Activated CD4-positive, alpha-beta memory T cell treated with anti-CD3 and anti-CD28 coated beads, Interleukin-2, amount 10 ng/mL, durations not matched to agents 7 days and 5 days (primary cell): ENCODE measurements at regions not wholly inside any gene's neighbourhood (a gene's known extent, or its start where the extent isn't known, plus 50 kb on each side); places are given as distances from the start of the nearest gene placed in this dataset.
"Not testable (repeated sequence)": the region's sequence is repeated elsewhere in the genome, so short reads cannot be mapped to it uniquely, and the experiment has no call there.

Experiments
- CTCF ChIA-PET: fragments of 350-600 bp; sonication (Branson Sonifier 250); formaldehyde crosslinking; loops from one replicate; lab custom pipeline; 2021; ENCODE audit warnings: antibody characterized with exemption, inconsistent platforms; lab: Charles Lee
- POLR2A ChIA-PET: fragments of 350-600 bp; sonication (Branson Sonifier 250); formaldehyde crosslinking; loops from one replicate; lab custom pipeline; 2021; ENCODE audit warnings: antibody characterized with exemption; lab: Charles Lee
- DNase-seq: peaks from one replicate; pipeline ENCODE4 v3.0.0-alpha.2; 2020
- H3K27ac Mint-ChIP-seq: one replicate; pipeline ENCODE4 v1.8.0; 2021; ENCODE audit warnings: mild to moderate bottlenecking, mixed read lengths
- H3K27me3 Mint-ChIP-seq: one replicate; pipeline ENCODE4 v1.8.0; 2021; ENCODE audit warnings: mixed read lengths
- H3K36me3 Mint-ChIP-seq: one replicate; pipeline ENCODE4 v1.8.0; 2021; ENCODE audit warnings: low read depth, mixed read lengths
- H3K4me1 Mint-ChIP-seq: one replicate; pipeline ENCODE4 v1.8.0; 2021; ENCODE audit warnings: mixed read lengths
- H3K4me3 Mint-ChIP-seq: one replicate; pipeline ENCODE4 v1.8.0; 2021; ENCODE audit warnings: mild to moderate bottlenecking, mixed read lengths
- H3K9me3 Mint-ChIP-seq: one replicate; pipeline ENCODE4 v1.8.0; 2021; ENCODE audit warnings: mixed read lengths

DNA sequence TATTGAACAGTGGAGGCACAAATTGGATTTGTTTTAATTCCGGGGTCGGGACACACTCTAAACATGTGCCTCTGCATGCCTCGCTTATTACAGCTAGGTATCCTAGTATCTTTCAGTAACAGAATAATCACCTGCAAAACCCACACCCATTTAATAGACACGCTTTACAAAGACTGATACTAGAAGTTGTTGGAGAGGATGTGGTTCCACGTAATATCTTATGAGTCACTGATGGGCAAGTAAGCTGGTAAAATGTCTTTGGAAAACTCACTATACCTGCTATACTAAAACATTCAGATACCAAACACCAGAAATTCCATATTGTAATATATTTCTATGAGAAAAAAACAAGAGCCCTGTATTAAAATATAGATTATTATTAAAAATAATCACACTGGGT lies 84.0 kb downstream of the GGTLC2 start:
- Mint-ChIP-seq H3K4me1 (peaks cover 18% of the 10 kb centered on the region), H3K27ac (no peak overlapping the region), H3K27me3 (peaks cover 13% of the 10 kb centered on the region), H3K36me3 (no peaks in the 10 kb centered on the region), H3K9me3 (no peaks in the 10 kb centered on the region), H3K4me3 (no peak overlapping the region)
- ChIA-PET POLR2A (no interaction called here), CTCF (interaction anchor here (2.3 kb wide), 1 partner anchor 19 kb away, joined by 4 read pairs; no protein-coding TSS in a partner anchor)
- DNase-seq, result no peak

GRCh38 chr22:22730655-22731373 lies 86.4 kb downstream of the GGTLC2 start:
- no peak overlapping the region for H3K4me3 Mint-ChIP-seq
- ChIA-PET CTCF (no interaction called here), POLR2A (no interaction called here)
- no peak overlapping the region for H3K27ac Mint-ChIP-seq
- H3K36me3 Mint-ChIP-seq, result no peaks in the 10 kb centered on the region
- DNase-seq, result no peak
- peaks cover 13% of the 10 kb centered on the region for H3K27me3 Mint-ChIP-seq
- H3K9me3 Mint-ChIP-seq, result no peaks in the 10 kb centered on the region
- peaks cover 23% of the 10 kb centered on the region for H3K4me1 Mint-ChIP-seq

- H3K9me3 Mint-ChIP-seq, result no peaks in the 10 kb centered on the region
- H3K36me3 Mint-ChIP-seq, result no peaks in the 10 kb centered on the region
- H3K4me3 Mint-ChIP-seq, result no peak overlapping the region
- H3K27me3 Mint-ChIP-seq, result peaks cover 15% of the 10 kb centered on the region
- no peak for DNase-seq
- POLR2A ChIA-PET, result no interaction called here
- peaks cover 26% of the 10 kb centered on the region for H3K4me1 Mint-ChIP-seq
- CTCF ChIA-PET, result no interaction called here
- H3K27ac Mint-ChIP-seq, result no peak overlapping the region
These were observed 86.9 kb downstream of the GGTLC2 start for GRCh38 chr22:22731374-22731676.

GRCh38 chr22:22733006-22733405 lies 88.6 kb downstream of the GGTLC2 start:
- CTCF ChIA-PET, DNase-seq, POLR2A ChIA-PET, H3K4me3 Mint-ChIP-seq, H3K9me3 Mint-ChIP-seq, H3K36me3 Mint-ChIP-seq, H3K27ac Mint-ChIP-seq: not testable (repeated sequence)
- Mint-ChIP-seq H3K4me1 (peaks cover 21% of the 10 kb centered on the region), H3K27me3 (peaks cover 15% of the 10 kb centered on the region)

- no peak for DNase-seq
- CTCF ChIA-PET, result interaction anchor here (1.1 kb wide), 1 partner anchor 12 kb away, joined by 3 read pairs; no protein-coding TSS in a partner anchor
- Mint-ChIP-seq H3K27me3 (peaks cover 13% of the 10 kb centered on the region), H3K9me3 (no peaks in the 10 kb centered on the region), H3K4me1 (peaks cover 16% of the 10 kb centered on the region), H3K4me3 (no peak overlapping the region), H3K36me3 (no peaks in the 10 kb centered on the region), H3K27ac (no peak overlapping the region)
- POLR2A ChIA-PET, result no interaction called here
These were observed 89.5 kb downstream of the GGTLC2 start for GRCh38 chr22:22733881-22734373.

DNA sequence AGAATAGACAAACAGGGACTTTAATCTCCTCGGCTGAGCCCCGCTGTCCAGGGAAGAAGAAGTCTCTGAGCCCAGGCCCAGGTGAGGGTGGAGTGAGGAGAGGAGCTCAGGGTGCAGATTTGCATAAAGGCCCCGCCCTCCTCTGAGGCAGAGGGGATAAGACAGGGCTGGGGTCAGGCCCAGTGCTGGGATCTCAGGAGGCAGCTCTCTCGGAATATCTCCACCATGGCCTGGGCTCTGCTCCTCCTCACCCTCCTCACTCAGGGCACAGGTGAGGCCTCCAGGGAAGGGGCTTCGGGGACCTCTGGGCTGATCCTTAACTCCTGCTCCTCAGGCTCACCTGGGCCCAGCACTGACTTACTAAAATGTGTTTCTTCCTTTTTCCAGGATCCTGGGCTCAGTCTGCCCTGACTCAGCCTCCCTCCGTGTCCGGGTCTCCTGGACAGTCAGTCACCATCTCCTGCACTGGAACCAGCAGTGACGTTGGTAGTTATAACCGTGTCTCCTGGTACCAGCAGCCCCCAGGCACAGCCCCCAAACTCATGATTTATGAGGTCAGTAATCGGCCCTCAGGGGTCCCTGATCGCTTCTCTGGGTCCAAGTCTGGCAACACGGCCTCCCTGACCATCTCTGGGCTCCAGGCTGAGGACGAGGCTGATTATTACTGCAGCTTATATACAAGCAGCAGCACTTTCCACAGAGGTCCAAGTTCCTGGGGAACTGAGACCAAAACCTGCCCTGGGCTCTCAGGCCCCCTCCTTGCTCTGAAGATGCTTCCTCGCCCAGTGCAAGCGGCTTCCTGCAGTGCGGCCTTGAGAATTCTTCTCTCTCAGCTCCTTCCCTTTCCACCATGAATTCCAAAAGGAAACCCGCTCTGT lies 90.2 kb downstream of the GGTLC2 start:
- H3K4me3 Mint-ChIP-seq, H3K36me3 Mint-ChIP-seq, DNase-seq, POLR2A ChIA-PET, H3K27ac Mint-ChIP-seq, H3K9me3 Mint-ChIP-seq: not testable (repeated sequence)
- Mint-ChIP-seq H3K4me1 (peaks cover 16% of the 10 kb centered on the region), H3K27me3 (peaks cover 15% of the 10 kb centered on the region)
- CTCF ChIA-PET, result interaction anchor here (1.1 kb wide), 1 partner anchor 11 kb away, joined by 3 read pairs; no protein-coding TSS in a partner anchor

DNA sequence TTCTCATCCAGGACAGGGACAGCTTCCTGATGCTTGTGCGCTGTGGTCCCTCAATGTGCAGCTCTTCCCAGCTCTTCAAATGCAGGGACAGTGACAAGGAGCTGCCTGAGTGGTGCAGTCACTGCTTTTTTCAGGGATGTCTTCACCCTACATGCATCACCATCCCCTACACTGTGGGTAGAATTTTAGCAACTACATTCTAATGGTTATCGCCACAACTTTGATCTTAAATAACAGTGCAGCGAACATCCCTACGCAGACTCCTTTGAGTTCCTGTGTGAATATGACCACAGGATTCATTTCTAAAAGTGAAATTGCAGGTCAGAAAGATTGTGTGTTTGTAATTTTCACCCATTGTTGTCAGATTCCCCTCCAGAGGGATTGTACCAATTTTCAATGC lies 90.9 kb downstream of the GGTLC2 start:
- H3K9me3 Mint-ChIP-seq, H3K4me3 Mint-ChIP-seq, H3K27ac Mint-ChIP-seq, CTCF ChIA-PET, H3K36me3 Mint-ChIP-seq, POLR2A ChIA-PET, DNase-seq: not testable (repeated sequence)
- H3K27me3 Mint-ChIP-seq, result peaks cover 17% of the 10 kb centered on the region
- H3K4me1 Mint-ChIP-seq, result peaks cover 16% of the 10 kb centered on the region

DNA sequence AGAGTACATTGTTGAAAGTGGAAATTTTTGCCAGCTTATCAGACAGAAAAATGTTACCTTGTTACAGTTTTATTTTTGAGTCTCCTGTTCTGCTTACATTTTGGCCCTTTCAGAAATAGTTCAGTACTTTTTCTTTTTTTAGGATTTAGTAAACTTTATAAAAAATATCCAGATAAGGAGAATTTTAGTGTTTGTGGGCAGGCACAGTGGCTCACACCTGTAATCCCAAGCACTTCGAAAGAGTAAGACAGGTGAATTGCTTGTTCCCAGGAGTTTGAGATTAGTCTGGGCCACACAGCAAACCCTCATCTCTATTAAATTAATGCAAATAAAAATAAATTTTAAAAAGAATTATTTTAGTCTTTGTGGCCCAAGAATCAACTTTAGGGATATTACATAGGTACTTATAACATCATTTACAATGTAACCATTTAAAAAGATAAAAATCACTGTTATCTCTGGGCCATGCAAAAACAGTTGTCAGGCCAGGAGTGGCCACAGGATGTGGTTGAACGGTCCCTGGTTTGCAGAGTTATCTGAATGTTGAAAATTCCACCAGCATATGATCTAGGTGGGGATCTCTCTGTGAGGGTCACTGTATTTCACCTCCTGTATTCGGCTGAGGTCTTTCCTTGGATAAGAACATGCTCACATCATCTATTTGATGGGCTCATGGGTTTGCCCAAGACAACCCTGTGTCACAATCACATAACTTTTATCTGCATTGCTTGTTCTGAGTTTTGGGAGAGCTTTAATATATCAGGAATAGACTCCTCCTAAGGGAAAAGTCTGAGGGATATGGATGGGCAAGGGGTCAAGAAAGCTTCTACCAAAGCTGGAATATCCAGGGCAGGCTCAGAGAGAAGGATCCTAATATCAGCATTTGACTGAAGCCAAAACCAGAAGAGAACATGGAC lies 91.5 kb downstream of the GGTLC2 start:
- ChIA-PET POLR2A (no interaction called here), CTCF (interaction anchor here (1.3 kb wide), 1 partner anchor 11 kb away, joined by 3 read pairs; no protein-coding TSS in a partner anchor)
- Mint-ChIP-seq H3K9me3 (no peaks in the 10 kb centered on the region), H3K27ac (no peak overlapping the region), H3K36me3 (no peaks in the 10 kb centered on the region), H3K27me3 (peaks cover 23% of the 10 kb centered on the region), H3K4me1 (peaks cover 16% of the 10 kb centered on the region), H3K4me3 (no peak overlapping the region)
- DNase-seq, result no peak

GRCh38 chr22:22737590-22737989 lies 93.2 kb downstream of the GGTLC2 start:
- DNase-seq, result no peak
- H3K4me1 Mint-ChIP-seq, result peaks cover 13% of the 10 kb centered on the region
- H3K9me3 Mint-ChIP-seq, result no peaks in the 10 kb centered on the region
- peaks cover 32% of the 10 kb centered on the region for H3K27me3 Mint-ChIP-seq
- ChIA-PET CTCF (interaction anchor here (1.3 to 1.4 kb wide), 2 partner anchors 8 to 9 kb away, joined by 3 read pairs; no protein-coding TSS in a partner anchor), POLR2A (no interaction called here)
- H3K27ac Mint-ChIP-seq, result no peak overlapping the region
- H3K36me3 Mint-ChIP-seq, result no peaks in the 10 kb centered on the region
- H3K4me3 Mint-ChIP-seq, result no peak overlapping the region

DNA sequence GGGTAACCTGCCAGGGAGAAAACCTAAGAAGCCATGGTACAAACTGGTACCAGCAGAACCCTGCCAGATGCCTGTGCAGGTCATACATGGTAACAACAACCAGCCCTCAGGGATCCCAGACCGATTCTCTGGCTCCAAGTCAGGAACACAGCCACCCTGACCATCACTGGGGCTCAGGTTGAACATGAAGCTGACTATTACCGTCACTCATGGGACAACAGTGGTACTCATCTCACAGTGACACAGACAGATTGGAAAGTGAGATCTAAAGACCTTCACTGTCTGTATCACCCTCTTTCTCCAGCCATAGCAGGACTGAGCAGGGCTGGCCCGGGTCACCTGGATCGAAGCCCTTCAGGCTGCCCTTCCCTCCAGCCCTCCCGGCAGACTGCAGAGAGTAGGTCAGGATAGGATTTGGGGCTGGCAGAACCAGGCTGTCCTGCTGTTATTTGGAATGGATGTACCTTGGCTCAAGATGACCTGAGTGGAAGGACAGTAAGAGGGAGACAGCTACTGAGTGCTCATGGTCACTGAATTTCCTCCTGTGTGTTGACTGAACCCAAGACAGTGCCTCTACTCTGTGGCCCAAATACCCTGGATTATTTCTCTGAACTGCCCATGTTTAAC lies 94.7 kb downstream of the GGTLC2 start:
- H3K36me3 Mint-ChIP-seq, result no peaks in the 10 kb centered on the region
- no peak overlapping the region for H3K27ac Mint-ChIP-seq
- POLR2A ChIA-PET, result no interaction called here
- no peak overlapping the region for H3K4me3 Mint-ChIP-seq
- peaks cover 11% of the 10 kb centered on the region for H3K4me1 Mint-ChIP-seq
- DNase-seq, result no peak
- no peaks in the 10 kb centered on the region for H3K9me3 Mint-ChIP-seq
- CTCF ChIA-PET, result interaction anchor here (0.5 kb wide), 1 partner anchor 286 kb away, joined by 3 read pairs; no protein-coding TSS in a partner anchor
- peaks cover 44% of the 10 kb centered on the region for H3K27me3 Mint-ChIP-seq

GRCh38 chr22:22740560-22741276 lies 96.3 kb downstream of the GGTLC2 start:
- no peak for DNase-seq
- Mint-ChIP-seq H3K36me3 (no peaks in the 10 kb centered on the region), H3K27me3 (peaks cover 47% of the 10 kb centered on the region), H3K27ac (no peak overlapping the region), H3K9me3 (no peaks in the 10 kb centered on the region), H3K4me1 (peaks cover 8% of the 10 kb centered on the region), H3K4me3 (no peak overlapping the region)
- ChIA-PET POLR2A (no interaction called here), CTCF (interaction anchor here (0.7 to 1.3 kb wide), 3 partner anchors 13 to 31 kb away, joined by 3 to 6 read pairs (median 4); no protein-coding TSS in a partner anchor)
